Transverse colon (tissue), 4 donors: ENCODE measurements at regions not wholly inside any gene's neighbourhood (a gene's known extent, or its start where the extent isn't known, plus 50 kb on each side); places are given as distances from the start of the nearest gene placed in this dataset.

Source experiments
- EP300 ChIP-seq: sonication (generic); formaldehyde crosslinking; IDR thresholded peaks from one replicate; pipeline ENCODE4 v1.6.1; 2017; ENCODE audit warnings: antibody characterized with exemption, low read depth
- POLR2A ChIP-seq: fragments of 450-650 bp; IDR thresholded peaks from one replicate; pipeline ENCODE4 v1.6.1; 2016; ENCODE audit warnings: antibody characterized with exemption, mild to moderate bottlenecking, moderate library complexity
- POLR2AphosphoS5 ChIP-seq, 3 donors: sonication (generic); formaldehyde crosslinking; IDR thresholded peaks; one replicate each; pipeline ENCODE4 v1.6.1; 2016; ENCODE audit warnings: antibody characterized with exemption in 3 of 3
- TF ChIP-seq, protein P1 (sequence below), 5 experiments: fragments of 200-600 bp in 3 of 5; fragments of 450-650 bp in 2 of 5; sonication (generic) in 3 of 5; IDR thresholded peaks; 1 replicate in 2 of 5; 2 replicates in 3 of 5; pipeline ENCODE4 v1.5.1; 2016 to 2017; ENCODE audit warnings: antibody characterized with exemption in 5 of 5, inconsistent platforms in 3 of 5, mild to moderate bottlenecking in 2 of 5, moderate library complexity in 1 of 5

DNA sequence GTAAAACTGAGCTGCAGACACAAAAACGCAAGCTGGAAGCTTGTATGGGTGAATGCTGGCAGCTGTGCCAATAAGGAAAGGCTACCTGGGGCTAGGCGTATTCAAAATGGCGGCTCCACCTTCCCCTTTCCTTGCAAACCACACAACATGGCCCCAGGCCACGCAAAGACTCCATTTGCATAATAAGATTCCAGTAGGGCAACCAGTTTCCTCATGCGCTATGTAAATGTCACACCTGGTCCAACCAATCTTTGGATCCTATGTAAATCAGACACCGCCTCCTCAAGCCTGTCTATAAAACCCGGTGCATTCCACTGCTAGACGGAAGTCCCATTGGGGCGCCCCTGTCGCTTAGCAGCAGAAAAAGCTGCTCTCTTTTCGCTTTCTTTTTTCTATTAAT is 505.9 kb upstream of the BTBD3 start:
- TF ChIP-seq, protein P1, sequence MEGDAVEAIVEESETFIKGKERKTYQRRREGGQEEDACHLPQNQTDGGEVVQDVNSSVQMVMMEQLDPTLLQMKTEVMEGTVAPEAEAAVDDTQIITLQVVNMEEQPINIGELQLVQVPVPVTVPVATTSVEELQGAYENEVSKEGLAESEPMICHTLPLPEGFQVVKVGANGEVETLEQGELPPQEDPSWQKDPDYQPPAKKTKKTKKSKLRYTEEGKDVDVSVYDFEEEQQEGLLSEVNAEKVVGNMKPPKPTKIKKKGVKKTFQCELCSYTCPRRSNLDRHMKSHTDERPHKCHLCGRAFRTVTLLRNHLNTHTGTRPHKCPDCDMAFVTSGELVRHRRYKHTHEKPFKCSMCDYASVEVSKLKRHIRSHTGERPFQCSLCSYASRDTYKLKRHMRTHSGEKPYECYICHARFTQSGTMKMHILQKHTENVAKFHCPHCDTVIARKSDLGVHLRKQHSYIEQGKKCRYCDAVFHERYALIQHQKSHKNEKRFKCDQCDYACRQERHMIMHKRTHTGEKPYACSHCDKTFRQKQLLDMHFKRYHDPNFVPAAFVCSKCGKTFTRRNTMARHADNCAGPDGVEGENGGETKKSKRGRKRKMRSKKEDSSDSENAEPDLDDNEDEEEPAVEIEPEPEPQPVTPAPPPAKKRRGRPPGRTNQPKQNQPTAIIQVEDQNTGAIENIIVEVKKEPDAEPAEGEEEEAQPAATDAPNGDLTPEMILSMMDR (IDR thresholded peaks at IDR 0.05) = no peak
- no peak for TF ChIP-seq POLR2AphosphoS5 (IDR thresholded peaks at IDR 0.05)
- no peak for TF ChIP-seq EP300
- no peak for TF ChIP-seq POLR2A
